HepG2 (cell line): ENCODE measurements at regions not wholly inside any gene's neighbourhood (a gene's known extent, or its start where the extent isn't known, plus 50 kb on each side); places are given as distances from the start of the nearest gene placed in this dataset.

ENCODE experiments used
- DRAP1 ChIP-seq: IDR thresholded peaks from 2 replicates; pipeline ENCODE4 v1.6.1; 2016; ENCODE audit warnings: missing genetic modification reagents, missing compliant biosample characterization
- NR3C1 ChIP-seq: sonication (generic); formaldehyde crosslinking; IDR thresholded peaks from 2 replicates; pipeline ENCODE4 v1.4.0; 2020; ENCODE audit warnings: missing genetic modification reagents
- ZNF777 ChIP-seq: sonication (generic); formaldehyde crosslinking; IDR thresholded peaks from 2 replicates; pipeline ENCODE4 v1.4.0; 2020; ENCODE audit warnings: missing genetic modification reagents
- ZNF816 ChIP-seq: sonication (generic); formaldehyde crosslinking; IDR thresholded peaks from 2 replicates; pipeline ENCODE4 v1.8.0; 2022; ENCODE audit warnings: missing genetic modification reagents, mild to moderate bottlenecking, borderline replicate concordance
- TF ChIP-seq, protein P1 (sequence below): sonication (generic); formaldehyde crosslinking; IDR thresholded peaks from 2 replicates; pipeline ENCODE4 v1.5.0; 2020; ENCODE audit warnings: missing genetic modification reagents
- TF ChIP-seq, protein P2 (sequence below): sonication (generic); formaldehyde crosslinking; IDR thresholded peaks from 2 replicates; pipeline ENCODE4 v1.5.1; 2020; ENCODE audit warnings: mild to moderate bottlenecking, missing genetic modification reagents, moderate library complexity
- TF ChIP-seq, protein P3 (sequence below): sonication (generic); formaldehyde crosslinking; IDR thresholded peaks from 2 replicates; pipeline ENCODE4 v1.8.1; 2023; ENCODE audit warnings: missing genetic modification reagents, inconsistent platforms, borderline replicate concordance
- TF ChIP-seq, protein P4 (sequence below): IDR thresholded peaks from 2 replicates; pipeline ENCODE4 v1.6.1; 2016; ENCODE audit warnings: low read depth

DNA sequence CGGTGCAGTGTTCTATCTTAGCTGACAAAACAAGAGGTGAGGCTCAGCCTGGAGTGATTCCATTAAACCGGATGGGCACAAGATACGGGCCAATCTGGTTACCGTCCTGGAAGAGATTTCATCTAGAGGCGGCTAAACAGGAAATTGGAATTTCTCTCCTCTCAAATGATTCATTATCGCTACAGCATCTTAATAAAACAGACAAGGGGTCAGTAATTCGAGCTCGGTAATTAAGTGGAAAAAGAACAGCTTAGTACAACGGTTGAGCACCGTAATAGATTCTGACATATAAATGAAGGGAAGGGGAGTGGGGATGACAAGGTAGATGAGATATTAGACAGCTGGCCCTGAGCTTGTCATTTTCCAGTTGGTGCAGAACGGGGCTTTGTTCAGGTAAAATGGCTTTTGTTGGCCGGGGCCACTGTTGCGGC is 137.2 kb downstream of the EDN3 start (continued):
- TF ChIP-seq, protein P1, sequence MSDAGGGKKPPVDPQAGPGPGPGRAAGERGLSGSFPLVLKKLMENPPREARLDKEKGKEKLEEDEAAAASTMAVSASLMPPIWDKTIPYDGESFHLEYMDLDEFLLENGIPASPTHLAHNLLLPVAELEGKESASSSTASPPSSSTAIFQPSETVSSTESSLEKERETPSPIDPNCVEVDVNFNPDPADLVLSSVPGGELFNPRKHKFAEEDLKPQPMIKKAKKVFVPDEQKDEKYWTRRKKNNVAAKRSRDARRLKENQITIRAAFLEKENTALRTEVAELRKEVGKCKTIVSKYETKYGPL (CRISPR knock-in tag): no peak
- TF ChIP-seq ZNF777: no peak
- TF ChIP-seq, protein P2, sequence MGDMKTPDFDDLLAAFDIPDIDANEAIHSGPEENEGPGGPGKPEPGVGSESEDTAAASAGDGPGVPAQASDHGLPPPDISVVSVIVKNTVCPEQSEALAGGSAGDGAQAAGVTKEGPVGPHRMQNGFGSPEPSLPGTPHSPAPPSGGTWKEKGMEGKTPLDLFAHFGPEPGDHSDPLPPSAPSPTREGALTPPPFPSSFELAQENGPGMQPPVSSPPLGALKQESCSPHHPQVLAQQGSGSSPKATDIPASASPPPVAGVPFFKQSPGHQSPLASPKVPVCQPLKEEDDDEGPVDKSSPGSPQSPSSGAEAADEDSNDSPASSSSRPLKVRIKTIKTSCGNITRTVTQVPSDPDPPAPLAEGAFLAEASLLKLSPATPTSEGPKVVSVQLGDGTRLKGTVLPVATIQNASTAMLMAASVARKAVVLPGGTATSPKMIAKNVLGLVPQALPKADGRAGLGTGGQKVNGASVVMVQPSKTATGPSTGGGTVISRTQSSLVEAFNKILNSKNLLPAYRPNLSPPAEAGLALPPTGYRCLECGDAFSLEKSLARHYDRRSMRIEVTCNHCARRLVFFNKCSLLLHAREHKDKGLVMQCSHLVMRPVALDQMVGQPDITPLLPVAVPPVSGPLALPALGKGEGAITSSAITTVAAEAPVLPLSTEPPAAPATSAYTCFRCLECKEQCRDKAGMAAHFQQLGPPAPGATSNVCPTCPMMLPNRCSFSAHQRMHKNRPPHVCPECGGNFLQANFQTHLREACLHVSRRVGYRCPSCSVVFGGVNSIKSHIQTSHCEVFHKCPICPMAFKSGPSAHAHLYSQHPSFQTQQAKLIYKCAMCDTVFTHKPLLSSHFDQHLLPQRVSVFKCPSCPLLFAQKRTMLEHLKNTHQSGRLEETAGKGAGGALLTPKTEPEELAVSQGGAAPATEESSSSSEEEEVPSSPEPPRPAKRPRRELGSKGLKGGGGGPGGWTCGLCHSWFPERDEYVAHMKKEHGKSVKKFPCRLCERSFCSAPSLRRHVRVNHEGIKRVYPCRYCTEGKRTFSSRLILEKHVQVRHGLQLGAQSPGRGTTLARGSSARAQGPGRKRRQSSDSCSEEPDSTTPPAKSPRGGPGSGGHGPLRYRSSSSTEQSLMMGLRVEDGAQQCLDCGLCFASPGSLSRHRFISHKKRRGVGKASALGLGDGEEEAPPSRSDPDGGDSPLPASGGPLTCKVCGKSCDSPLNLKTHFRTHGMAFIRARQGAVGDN (CRISPR knock-in tag): no peak
- no peak for TF ChIP-seq DRAP1 (CRISPR knock-in tag)
- TF ChIP-seq NR3C1 (CRISPR knock-in tag): no peak
- no peak for TF ChIP-seq ZNF816 (CRISPR knock-in tag)
- TF ChIP-seq, protein P3, sequence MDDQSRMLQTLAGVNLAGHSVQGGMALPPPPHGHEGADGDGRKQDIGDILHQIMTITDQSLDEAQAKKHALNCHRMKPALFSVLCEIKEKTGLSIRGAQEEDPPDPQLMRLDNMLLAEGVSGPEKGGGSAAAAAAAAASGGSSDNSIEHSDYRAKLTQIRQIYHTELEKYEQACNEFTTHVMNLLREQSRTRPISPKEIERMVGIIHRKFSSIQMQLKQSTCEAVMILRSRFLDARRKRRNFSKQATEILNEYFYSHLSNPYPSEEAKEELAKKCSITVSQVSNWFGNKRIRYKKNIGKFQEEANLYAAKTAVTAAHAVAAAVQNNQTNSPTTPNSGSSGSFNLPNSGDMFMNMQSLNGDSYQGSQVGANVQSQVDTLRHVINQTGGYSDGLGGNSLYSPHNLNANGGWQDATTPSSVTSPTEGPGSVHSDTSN (CRISPR knock-in tag): no peak
- TF ChIP-seq, protein P4, sequence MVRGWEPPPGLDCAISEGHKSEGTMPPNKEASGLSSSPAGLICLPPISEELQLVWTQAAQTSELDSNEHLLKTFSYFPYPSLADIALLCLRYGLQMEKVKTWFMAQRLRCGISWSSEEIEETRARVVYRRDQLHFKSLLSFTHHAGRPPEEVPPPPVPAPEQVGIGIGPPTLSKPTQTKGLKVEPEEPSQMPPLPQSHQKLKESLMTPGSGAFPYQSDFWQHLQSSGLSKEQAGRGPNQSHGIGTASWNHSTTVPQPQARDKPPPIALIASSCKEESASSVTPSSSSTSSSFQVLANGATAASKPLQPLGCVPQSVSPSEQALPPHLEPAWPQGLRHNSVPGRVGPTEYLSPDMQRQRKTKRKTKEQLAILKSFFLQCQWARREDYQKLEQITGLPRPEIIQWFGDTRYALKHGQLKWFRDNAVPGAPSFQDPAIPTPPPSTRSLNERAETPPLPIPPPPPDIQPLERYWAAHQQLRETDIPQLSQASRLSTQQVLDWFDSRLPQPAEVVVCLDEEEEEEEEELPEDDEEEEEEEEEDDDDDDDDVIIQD (CRISPR knock-in tag): no peak
